K562 (cell line): ENCODE measurements at regions not wholly inside any gene's neighbourhood (a gene's known extent, or its start where the extent isn't known, plus 50 kb on each side); places are given as distances from the start of the nearest gene placed in this dataset.

Experiments
- ATAC-seq: fragments of 200-7000 bp; cut with Tn5 transposase; 3 replicates; pipeline ENCODE4 v1.9.1; 2020; ENCODE audit warnings: moderate library complexity
- BruUV-seq: library from RNA; stranded (reverse); fragments of 400-500 nt; replicated peaks from 2 replicates; lab custom pipeline; 2021; lab: Mats Ljungman, UMichigan
- CTCF ChIA-PET: fragments of 300-600 bp; formaldehyde crosslinking; extraction: SDS; loops from one replicate; lab custom pipeline; 2021; ENCODE audit warnings: low intra/inter-chr PET ratio; lab: Yijun Ruan, JAX
- POLR2A ChIA-PET: fragments of 300-600, 350-650 bp; sonication (Branson Sonifier 250); formaldehyde crosslinking; extraction: SDS; loops from one replicate; lab custom pipeline; 2021; ENCODE audit warnings: antibody characterized with exemption, inconsistent platforms; lab: Yijun Ruan, JAX
- DNase-seq, 4 experiments: peaks; one replicate each; pipeline versions ENCODE4 v3.0.0 to v3.0.0-alpha.2; 2011 to 2018; ENCODE audit warnings: low spot score in 3 of 4, mixed read lengths in 3 of 4; ENCODE audit errors: extremely low read depth in 1 of 4
- FAIRE-seq: peaks from 2 replicates; lab custom pipeline; 2011; peaks lifted over from hg19 to GRCh38; lab: Jason Lieb, UNC
- H2AFZ ChIP-seq: 2 replicates; pipeline ENCODE4 v1.6.0; 2011; ENCODE audit warnings: low read depth, low read length, control low read depth, inconsistent platforms
- H3K27ac ChIP-seq: fragments of 200-600 bp; 3 replicates; pipeline ENCODE4 v1.8.0; 2011; ENCODE audit warnings: low read depth, mild to moderate bottlenecking, control low read depth, inconsistent platforms, low read length, moderate library complexity, mixed read lengths; ENCODE audit errors: extremely low read depth
- H3K27me3 ChIP-seq, 2 experiments: fragments of 300-600 bp in 1 of 2; 2 replicates in 1 of 2; 3 replicates in 1 of 2; pipeline versions ENCODE4 v1.6.0 to v1.8.0; 2011; ENCODE audit warnings: inconsistent platforms in 2 of 2, low read length in 2 of 2, mild to moderate bottlenecking in 1 of 2, mixed read lengths in 1 of 2, moderate library complexity in 1 of 2; ENCODE audit not compliant: control insufficient read depth in 2 of 2, insufficient read depth in 2 of 2
- H3K36me3 ChIP-seq: fragments of 300-600 bp; 3 replicates; pipeline ENCODE4 v1.8.0; 2011; ENCODE audit warnings: mild to moderate bottlenecking, low read length, inconsistent platforms; ENCODE audit not compliant: control insufficient read depth, insufficient read depth
- H3K4me1 ChIP-seq, 2 experiments: fragments of 200-600 bp in 1 of 2; replicated peaks in 1 of 2; 2 replicates in 1 of 2; 3 replicates in 1 of 2; pipeline versions ENCODE4 v1.5.1 to v1.8.0; 2011; ENCODE audit warnings: inconsistent platforms in 2 of 2, low read length in 2 of 2, mild to moderate bottlenecking in 1 of 2, mixed read lengths in 1 of 2, moderate library complexity in 1 of 2; ENCODE audit not compliant: control insufficient read depth in 2 of 2, insufficient read depth in 2 of 2
- H3K4me2 ChIP-seq: 2 replicates; pipeline ENCODE4 v1.6.1; 2011; ENCODE audit warnings: low read length, control low read depth, inconsistent platforms, mixed read lengths; ENCODE audit not compliant: insufficient read depth
- H3K4me3 ChIP-seq: fragments of 200-600 bp; sonication (generic), shearing (Covaris generic); 2 replicates; pipeline ENCODE4 v1.5.1; 2016; ENCODE audit warnings: control low read depth, inconsistent platforms
- H3K79me2 ChIP-seq: fragments of 200-600 bp; 3 replicates; pipeline ENCODE4 v1.8.0; 2011; ENCODE audit warnings: low read length, inconsistent platforms; ENCODE audit not compliant: control insufficient read depth, insufficient read depth
- H3K9ac ChIP-seq, 2 experiments: 2 replicates each; pipeline versions ENCODE4 v1.6.0 to v1.6.1; 2011; ENCODE audit warnings: low read depth in 2 of 2, low read length in 2 of 2, control low read depth in 1 of 2, inconsistent platforms in 1 of 2, mild to moderate bottlenecking in 1 of 2, mixed read lengths in 1 of 2; ENCODE audit not compliant: insufficient read depth in 1 of 2
- H3K9me1 ChIP-seq: one replicate; pipeline ENCODE4 v1.6.0; 2011; ENCODE audit warnings: inconsistent platforms, mild to moderate bottlenecking, low read length, moderate library complexity; ENCODE audit not compliant: control insufficient read depth, insufficient read depth
- H3K9me3 ChIP-seq: replicated peaks from 2 replicates; pipeline ENCODE4 v1.5.1; 2011; ENCODE audit warnings: low read depth, low read length, inconsistent platforms; ENCODE audit not compliant: control insufficient read depth, insufficient read depth
- H4K20me1 ChIP-seq: replicated peaks from 2 replicates; pipeline ENCODE4 v1.6.1; 2011; ENCODE audit warnings: low read length, inconsistent platforms, mixed read lengths; ENCODE audit not compliant: control insufficient read depth, insufficient read depth
- BDP1 ChIP-seq: IDR thresholded peaks from 3 replicates; pipeline ENCODE4 v1.6.1; 2011; ENCODE audit not compliant: insufficient read length, insufficient read depth
- CCNT2 ChIP-seq: IDR thresholded peaks from 2 replicates; pipeline ENCODE4 v1.6.1; 2011; ENCODE audit warnings: borderline replicate concordance, low read depth, mild to moderate bottlenecking, moderate library complexity, mixed read lengths, low read length; ENCODE audit not compliant: insufficient read length; ENCODE audit errors: extremely low read depth
- E2F3 ChIP-seq: fragments of 250-450 bp; sonication (Bioruptor Pico); IDR thresholded peaks from 2 replicates; pipeline ENCODE4 v1.4.0; 2020; ENCODE audit warnings: mild to moderate bottlenecking
- GATA2 ChIP-seq: sonication (generic); formaldehyde crosslinking; IDR thresholded peaks from 2 replicates; pipeline ENCODE4 v1.4.0; 2020; ENCODE audit warnings: mild to moderate bottlenecking, missing genetic modification reagents
- PURB ChIP-seq: sonication (generic); formaldehyde crosslinking; IDR thresholded peaks from 2 replicates; pipeline ENCODE4 v1.9.0; 2021; ENCODE audit warnings: low read depth, mild to moderate bottlenecking, missing genetic modification reagents
- SMAD1 ChIP-seq: fragments of 150-350 bp; IDR thresholded peaks from 2 replicates; pipeline ENCODE4 v1.6.1; 2014; ENCODE audit warnings: low read length, low read depth; ENCODE audit not compliant: partially characterized antibody
- TAF9B ChIP-seq: fragments of 450-650 bp; IDR thresholded peaks from 2 replicates; pipeline ENCODE4 v1.6.1; 2018; ENCODE audit warnings: mild to moderate bottlenecking; ENCODE audit not compliant: partially characterized antibody
- TEAD2 ChIP-seq: fragments of 450-650 bp; IDR thresholded peaks from 2 replicates; pipeline ENCODE4 v1.6.1; 2016; ENCODE audit warnings: missing genetic modification characterization, control low read depth, missing compliant biosample characterization
- ZNF551 ChIP-seq: fragments of 250-450 bp; sonication (Bioruptor Pico); IDR thresholded peaks from 2 replicates; pipeline ENCODE4 v1.5.0; 2021; ENCODE audit warnings: mild to moderate bottlenecking, moderate library complexity
- ZNF766 ChIP-seq: fragments of 200-800 bp; sonication (Bioruptor generic); conservative IDR thresholded peaks from 2 replicates; pipeline ENCODE4 v1.6.1; 2016; ENCODE audit warnings: missing genetic modification characterization, missing compliant biosample characterization
- WGBS: fragments of 100-300 bp; shearing (Covaris generic); methylation state at CpG from one replicate; pipeline ENCODE4 v1.1.6; 2016; ENCODE audit warnings: low coverage, mixed read lengths; ENCODE audit not compliant: insufficient coverage; ENCODE audit errors: missing lambda C conversion rate; 5-methylcytosine and 5-hydroxymethylcytosine counted together
- in situ Hi-C: fragments of 300-500 bp; cut with MboI; formaldehyde crosslinking; loops from 4 replicates; pipeline ENCODE4 v1.15.0; 2018; ENCODE audit warnings: inconsistent platforms, mixed read lengths
- intact Hi-C: fragments of 100-400 bp; cut with micrococcal nuclease; formaldehyde crosslinking; loops from 2 replicates; pipeline ENCODE4 v1.14.2; 2022
- TF ChIP-seq, protein P1 (sequence below): fragments of 450-650 bp; IDR thresholded peaks from 2 replicates; pipeline ENCODE4 v1.7.0; 2016; ENCODE audit warnings: borderline replicate concordance

DNA sequence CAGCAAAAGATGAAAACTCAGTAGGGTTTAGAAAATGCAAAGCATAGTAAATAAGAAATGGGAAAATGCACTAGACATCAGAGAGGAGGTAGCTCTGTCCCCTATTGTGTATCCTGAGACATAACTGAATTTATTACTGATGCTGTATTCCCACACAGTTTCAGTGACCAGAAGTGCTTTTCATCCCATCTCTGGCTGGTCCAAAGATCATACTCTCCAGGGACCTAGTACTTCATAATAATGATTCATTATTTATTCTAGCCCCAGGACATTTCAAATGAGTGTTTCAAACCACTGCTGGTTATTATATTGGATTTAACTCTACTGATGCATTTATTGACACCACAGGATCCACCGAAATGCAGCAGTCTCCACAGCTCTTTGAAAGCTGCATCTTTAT, 163.3 kb downstream of the PAWR start:
- DNase-seq (no peak), ATAC-seq (no peak), FAIRE-seq (no peak)
- H3K4me1 ChIP-seq, result no peaks in the 10 kb centered on the region
- no peaks in the 10 kb centered on the region for H3K79me2 ChIP-seq
- no peak overlapping the region for H3K4me3 ChIP-seq
- in situ Hi-C loops (no loop called here), intact Hi-C loops (no loop called here)
- WGBS, result 0% methylated on average over 1 of the region's 1 CpG
- H3K9me3 ChIP-seq, result no peaks in the 10 kb centered on the region
- BruUV-seq, result no TSS peak
- no peak overlapping the region for H2AFZ ChIP-seq
- H3K9me1 ChIP-seq, result no peaks in the 10 kb centered on the region
- no peaks in the 10 kb centered on the region for H4K20me1 ChIP-seq
- H3K27me3 ChIP-seq, result no peaks in the 10 kb centered on the region
- H3K4me2 ChIP-seq, result no peak overlapping the region
- no peak overlapping the region for H3K9ac ChIP-seq
- ChIA-PET CTCF (no interaction called here), POLR2A (no interaction called here)
- H3K27ac ChIP-seq, result no peak overlapping the region
- TF ChIP-seq SMAD1 (no peak), PURB (CRISPR knock-in tag) (no peak), ZNF551 (CRISPR knock-in tag) (no peak), TEAD2 (tag) (no peak), TAF9B (no peak), BDP1 (no peak), E2F3 (CRISPR knock-in tag) (no peak), ZNF766 (no peak), CCNT2 (no peak), GATA2 (CRISPR knock-in tag) (no peak)
- TF ChIP-seq, protein P1, sequence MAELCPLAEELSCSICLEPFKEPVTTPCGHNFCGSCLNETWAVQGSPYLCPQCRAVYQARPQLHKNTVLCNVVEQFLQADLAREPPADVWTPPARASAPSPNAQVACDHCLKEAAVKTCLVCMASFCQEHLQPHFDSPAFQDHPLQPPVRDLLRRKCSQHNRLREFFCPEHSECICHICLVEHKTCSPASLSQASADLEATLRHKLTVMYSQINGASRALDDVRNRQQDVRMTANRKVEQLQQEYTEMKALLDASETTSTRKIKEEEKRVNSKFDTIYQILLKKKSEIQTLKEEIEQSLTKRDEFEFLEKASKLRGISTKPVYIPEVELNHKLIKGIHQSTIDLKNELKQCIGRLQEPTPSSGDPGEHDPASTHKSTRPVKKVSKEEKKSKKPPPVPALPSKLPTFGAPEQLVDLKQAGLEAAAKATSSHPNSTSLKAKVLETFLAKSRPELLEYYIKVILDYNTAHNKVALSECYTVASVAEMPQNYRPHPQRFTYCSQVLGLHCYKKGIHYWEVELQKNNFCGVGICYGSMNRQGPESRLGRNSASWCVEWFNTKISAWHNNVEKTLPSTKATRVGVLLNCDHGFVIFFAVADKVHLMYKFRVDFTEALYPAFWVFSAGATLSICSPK, result no peak
- H3K36me3 ChIP-seq, result no peaks in the 10 kb centered on the region
